ENCODE measurements at regions not wholly inside any gene's neighbourhood (a gene's known extent, or its start where the extent isn't known, plus 50 kb on each side); places are given as distances from the start of the nearest gene placed in this dataset.

- no peaks in the 10 kb centered on the region for H3K36me3 ChIP-seq (ENCODE audit: insufficient read depth, low read length)
- no peak for DNase-seq (ENCODE audit: insufficient read length, low spot score, missing footprints)
- no peak overlapping the region for H3K4me3 ChIP-seq (ENCODE audit: insufficient read depth, low read length)
- H3K27me3 ChIP-seq (ENCODE audit: insufficient read depth, low read length), result no peaks in the 10 kb centered on the region
- no peak overlapping the region for H3K4me2 ChIP-seq (ENCODE audit: insufficient read depth, low read length)
- H3K27ac ChIP-seq (ENCODE audit: low read depth, low read length), result no peak overlapping the region
- H3K4me1 ChIP-seq (ENCODE audit: insufficient read depth, low read length), result peaks cover 7% of the 10 kb centered on the region
- TF ChIP-seq, protein P1, sequence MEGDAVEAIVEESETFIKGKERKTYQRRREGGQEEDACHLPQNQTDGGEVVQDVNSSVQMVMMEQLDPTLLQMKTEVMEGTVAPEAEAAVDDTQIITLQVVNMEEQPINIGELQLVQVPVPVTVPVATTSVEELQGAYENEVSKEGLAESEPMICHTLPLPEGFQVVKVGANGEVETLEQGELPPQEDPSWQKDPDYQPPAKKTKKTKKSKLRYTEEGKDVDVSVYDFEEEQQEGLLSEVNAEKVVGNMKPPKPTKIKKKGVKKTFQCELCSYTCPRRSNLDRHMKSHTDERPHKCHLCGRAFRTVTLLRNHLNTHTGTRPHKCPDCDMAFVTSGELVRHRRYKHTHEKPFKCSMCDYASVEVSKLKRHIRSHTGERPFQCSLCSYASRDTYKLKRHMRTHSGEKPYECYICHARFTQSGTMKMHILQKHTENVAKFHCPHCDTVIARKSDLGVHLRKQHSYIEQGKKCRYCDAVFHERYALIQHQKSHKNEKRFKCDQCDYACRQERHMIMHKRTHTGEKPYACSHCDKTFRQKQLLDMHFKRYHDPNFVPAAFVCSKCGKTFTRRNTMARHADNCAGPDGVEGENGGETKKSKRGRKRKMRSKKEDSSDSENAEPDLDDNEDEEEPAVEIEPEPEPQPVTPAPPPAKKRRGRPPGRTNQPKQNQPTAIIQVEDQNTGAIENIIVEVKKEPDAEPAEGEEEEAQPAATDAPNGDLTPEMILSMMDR (IDR thresholded peaks at IDR 0.05; ENCODE audit: extremely low read depth, low read depth, low read length), result no peak
- H2AFZ ChIP-seq (ENCODE audit: low read length), result no peak overlapping the region
- H4K20me1 ChIP-seq (ENCODE audit: insufficient read depth, low read length), result no peaks in the 10 kb centered on the region
- no peaks in the 10 kb centered on the region for H3K79me2 ChIP-seq (ENCODE audit: insufficient read depth, low read length)
- H3K9me3 ChIP-seq (ENCODE audit: low read depth, low read length), result no peaks in the 10 kb centered on the region
These were observed 572.2 kb downstream of the INHBA start for GRCh38 chr7:41130561-41131236.

GRCh38 chr7:41130086-41130485 lies 572.8 kb downstream of the INHBA start:
- Histone ChIP-seq H3K4me1 (ENCODE audit: insufficient read depth, low read length) (peaks cover 7% of the 10 kb centered on the region), H3K27ac (ENCODE audit: low read depth, low read length) (no peak overlapping the region), H2AFZ (ENCODE audit: low read length) (no peak overlapping the region), H3K79me2 (ENCODE audit: insufficient read depth, low read length) (no peaks in the 10 kb centered on the region), H3K9me3 (ENCODE audit: low read depth, low read length) (no peaks in the 10 kb centered on the region), H4K20me1 (ENCODE audit: insufficient read depth, low read length) (no peaks in the 10 kb centered on the region), H3K4me3 (ENCODE audit: insufficient read depth, low read length) (no peak overlapping the region), H3K4me2 (ENCODE audit: insufficient read depth, low read length) (no peak overlapping the region), H3K27me3 (ENCODE audit: insufficient read depth, low read length) (no peaks in the 10 kb centered on the region), H3K36me3 (ENCODE audit: insufficient read depth, low read length) (no peaks in the 10 kb centered on the region)
- TF ChIP-seq, protein P1 (IDR thresholded peaks at IDR 0.05; ENCODE audit: extremely low read depth, low read depth, low read length), result no peak
- DNase-seq (ENCODE audit: insufficient read length, low spot score, missing footprints), result no peak

GRCh38 chr7:41125343-41125742 lies 577.5 kb downstream of the INHBA start:
- TF ChIP-seq, protein P1 (IDR thresholded peaks at IDR 0.05; ENCODE audit: extremely low read depth, low read depth, low read length), result no peak
- Histone ChIP-seq H3K4me1 (ENCODE audit: insufficient read depth, low read length) (peaks cover 2% of the 10 kb centered on the region), H2AFZ (ENCODE audit: low read length) (no peak overlapping the region), H4K20me1 (ENCODE audit: insufficient read depth, low read length) (no peaks in the 10 kb centered on the region), H3K27me3 (ENCODE audit: insufficient read depth, low read length) (no peaks in the 10 kb centered on the region), H3K9me3 (ENCODE audit: low read depth, low read length) (no peaks in the 10 kb centered on the region), H3K79me2 (ENCODE audit: insufficient read depth, low read length) (no peaks in the 10 kb centered on the region), H3K4me2 (ENCODE audit: insufficient read depth, low read length) (no peak overlapping the region), H3K4me3 (ENCODE audit: insufficient read depth, low read length) (no peak overlapping the region), H3K36me3 (ENCODE audit: insufficient read depth, low read length) (no peaks in the 10 kb centered on the region), H3K27ac (ENCODE audit: low read depth, low read length) (no peak overlapping the region)
- no peak for DNase-seq (ENCODE audit: insufficient read length, low spot score, missing footprints)

DNA sequence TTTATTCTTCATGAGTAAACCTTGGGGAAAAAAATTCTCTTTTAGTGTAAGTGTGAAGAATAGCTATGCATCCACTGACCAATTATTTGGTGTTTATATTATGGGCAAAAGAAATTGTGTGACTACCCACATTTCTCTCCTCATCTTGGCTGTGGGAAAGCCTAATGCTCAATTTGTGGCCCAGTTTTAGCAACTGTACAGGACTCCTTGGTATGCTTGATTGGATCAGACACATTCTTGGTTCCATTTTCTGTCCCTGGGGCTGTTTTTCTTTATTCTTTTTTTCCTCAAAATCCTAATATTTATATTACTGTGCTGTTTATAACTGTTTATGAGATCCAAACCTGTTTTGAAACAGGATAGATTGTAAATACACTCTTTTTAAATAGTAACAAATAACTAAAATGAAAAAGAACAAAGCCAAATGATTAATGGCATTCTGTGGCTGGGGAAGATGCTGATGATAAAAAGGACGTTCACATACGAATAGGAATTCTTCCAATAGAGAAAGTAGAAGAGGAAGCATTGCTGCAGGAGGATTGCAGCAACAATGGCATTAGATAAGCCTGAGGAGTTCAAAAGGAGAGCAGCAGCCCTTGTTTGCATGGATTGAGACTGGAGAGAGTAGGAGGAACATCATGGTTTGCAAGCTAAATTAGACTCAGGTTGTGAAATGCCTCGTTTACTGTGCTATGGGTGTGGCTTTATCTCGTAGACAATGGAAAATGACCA lies 580.5 kb downstream of the INHBA start:
- no peaks in the 10 kb centered on the region for H4K20me1 ChIP-seq (ENCODE audit: insufficient read depth, low read length)
- H3K79me2 ChIP-seq (ENCODE audit: insufficient read depth, low read length), result no peaks in the 10 kb centered on the region
- TF ChIP-seq, protein P1 (IDR thresholded peaks at IDR 0.05; ENCODE audit: extremely low read depth, low read depth, low read length), result no peak
- H3K36me3 ChIP-seq (ENCODE audit: insufficient read depth, low read length), result no peaks in the 10 kb centered on the region
- no peak overlapping the region for H3K4me3 ChIP-seq (ENCODE audit: insufficient read depth, low read length)
- no peaks in the 10 kb centered on the region for H3K9me3 ChIP-seq (ENCODE audit: low read depth, low read length)
- H3K4me2 ChIP-seq (ENCODE audit: insufficient read depth, low read length), result no peak overlapping the region
- H3K27ac ChIP-seq (ENCODE audit: low read depth, low read length), result no peak overlapping the region
- no peaks in the 10 kb centered on the region for H3K27me3 ChIP-seq (ENCODE audit: insufficient read depth, low read length)
- H3K4me1 ChIP-seq (ENCODE audit: insufficient read depth, low read length), result peaks cover 2% of the 10 kb centered on the region
- DNase-seq (ENCODE audit: insufficient read length, low spot score, missing footprints), result no peak
- H2AFZ ChIP-seq (ENCODE audit: low read length), result no peak overlapping the region

Data from osteoblast (primary cell).